PC-3 (cell line): ENCODE measurements at regions not wholly inside any gene's neighbourhood (a gene's known extent, or its start where the extent isn't known, plus 50 kb on each side); places are given as distances from the start of the nearest gene placed in this dataset.

Experiments used
- ATAC-seq: fragments of 200-7000 bp; cut with Tn5 transposase; 2 replicates; pipeline ENCODE4 v1.9.1; 2020; ENCODE audit warnings: mild to moderate bottlenecking, moderate library complexity
- BruUV-seq: library from RNA; stranded (reverse); fragments of 400-500 nt; replicated peaks from 2 replicates; lab custom pipeline; 2021; lab: Mats Ljungman, UMichigan
- CTCF ChIA-PET: fragments of 300-600 bp; sonication (Branson Sonifier 250); formaldehyde crosslinking; loops from one replicate; lab custom pipeline; 2022; ENCODE audit warnings: antibody characterized with exemption; lab: Charles Lee
- POLR2A ChIA-PET: fragments of 300-600 bp; sonication (Branson Sonifier 250); formaldehyde crosslinking; loops from one replicate; lab custom pipeline; 2022; ENCODE audit warnings: antibody characterized with exemption; ENCODE audit not compliant: unreplicated experiment; lab: Charles Lee
- DNase-seq: peaks from one replicate; pipeline ENCODE4 v3.0.0-alpha.2; 2015
- H2AFZ ChIP-seq: fragments of 300-600 bp; sonication (generic); 2 replicates; pipeline ENCODE4 v1.6.0; 2016; ENCODE audit warnings: antibody characterized with exemption, low read length
- H3F3A ChIP-seq: fragments of 300-600 bp; sonication (generic); one replicate; pipeline ENCODE4 v1.6.0; 2017; ENCODE audit warnings: antibody characterized with exemption, low read length, control low read depth, mild to moderate bottlenecking; ENCODE audit not compliant: unreplicated experiment
- H3K27ac ChIP-seq: fragments of 300-600 bp; sonication (generic); 2 replicates; pipeline ENCODE4 v1.5.1; 2016; ENCODE audit warnings: mild to moderate bottlenecking, low read length
- H3K27me3 ChIP-seq: fragments of 300-600 bp; sonication (generic); 2 replicates; pipeline ENCODE4 v1.6.1; 2016; ENCODE audit warnings: low read length, mixed read lengths
- H3K36me3 ChIP-seq: fragments of 300-600 bp; sonication (generic); 2 replicates; pipeline ENCODE4 v1.6.1; 2016; ENCODE audit warnings: low read depth, mixed run types, low read length, mixed read lengths
- H3K4me1 ChIP-seq: fragments of 300-600 bp; sonication (generic); 2 replicates; pipeline ENCODE4 v1.5.1; 2016; ENCODE audit warnings: low read length; ENCODE audit not compliant: insufficient read depth
- H3K4me2 ChIP-seq: fragments of 300-600 bp; sonication (generic); 2 replicates; pipeline ENCODE4 v1.6.0; 2016; ENCODE audit warnings: low read length
- H3K4me3 ChIP-seq: fragments of 300-600 bp; sonication (generic); 2 replicates; pipeline ENCODE4 v1.5.1; 2016; ENCODE audit warnings: mild to moderate bottlenecking, low read length, mixed read lengths
- H3K79me2 ChIP-seq: fragments of 300-600 bp; sonication (generic); 2 replicates; pipeline ENCODE4 v1.6.1; 2017; ENCODE audit warnings: low read length, mixed read lengths
- H3K9ac ChIP-seq: fragments of 300-600 bp; sonication (generic); 2 replicates; pipeline ENCODE4 v1.6.0; 2016; ENCODE audit warnings: mild to moderate bottlenecking, low read length
- H3K9me2 ChIP-seq: fragments of 300-600 bp; sonication (generic); replicated peaks from 2 replicates; pipeline ENCODE4 v1.6.1; 2016; ENCODE audit warnings: mixed run types, low read length, mixed read lengths
- H3K9me3 ChIP-seq: fragments of 300-600 bp; sonication (generic); 2 replicates; pipeline ENCODE4 v1.6.1; 2016; ENCODE audit warnings: low read length, mixed read lengths
- H4K20me1 ChIP-seq: fragments of 300-600 bp; sonication (generic); 2 replicates; pipeline ENCODE4 v1.6.1; 2016; ENCODE audit warnings: low read length, mixed read lengths
- EZH2 ChIP-seq: fragments of 300-600 bp; sonication (generic); IDR thresholded peaks from one replicate; pipeline ENCODE4 v1.6.1; 2017; ENCODE audit warnings: antibody characterized with exemption, mild to moderate bottlenecking, low read length; ENCODE audit not compliant: unreplicated experiment
- EZH2phosphoT487 ChIP-seq: fragments of 300-600 bp; sonication (generic); IDR thresholded peaks from 2 replicates; pipeline ENCODE4 v1.6.1; 2018; ENCODE audit warnings: mild to moderate bottlenecking, antibody characterized with exemption, low read length, borderline replicate concordance
- intact Hi-C: fragments of 100-400 bp; cut with micrococcal nuclease; formaldehyde crosslinking; loops from 2 replicates; pipeline ENCODE4 v1.9.0; 2023
- TF ChIP-seq, protein P1 (sequence below): fragments of 300-600 bp; sonication (generic); conservative IDR thresholded peaks from 2 replicates; pipeline ENCODE4 v1.5.1; 2017; ENCODE audit warnings: antibody characterized with exemption, low read depth, mild to moderate bottlenecking, low read length

DNA sequence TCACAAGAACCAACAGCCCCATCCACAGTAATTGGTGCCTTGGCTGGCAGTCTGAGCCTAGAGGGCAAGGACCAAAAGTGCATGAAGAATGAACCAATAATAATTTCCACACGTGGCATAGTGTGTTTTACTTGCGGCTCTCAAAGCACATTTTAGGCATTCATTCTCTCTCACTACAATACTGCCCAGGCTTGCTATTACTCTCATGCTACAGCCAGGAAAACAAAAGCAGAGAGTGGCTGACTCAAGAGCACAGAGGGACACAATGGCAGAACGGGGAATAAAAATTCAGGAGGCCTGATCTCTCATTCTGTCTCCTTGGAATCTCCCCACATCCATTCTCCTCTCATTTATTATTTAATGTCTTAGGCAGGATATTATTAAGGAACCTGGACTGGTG, 57.0 kb upstream of the NOL4 start:
- intact Hi-C loops, result no loop called here
- ATAC-seq (no peak), DNase-seq (no peak)
- H3K9me2 ChIP-seq, result no peaks in the 10 kb centered on the region
- no peaks in the 10 kb centered on the region for H3K79me2 ChIP-seq
- H3K9ac ChIP-seq, result no peak overlapping the region
- H3K27ac ChIP-seq, result no peak overlapping the region
- no peak overlapping the region for H3K4me3 ChIP-seq
- POLR2A ChIA-PET, result no interaction called here
- H3K36me3 ChIP-seq, result no peaks in the 10 kb centered on the region
- H4K20me1 ChIP-seq, result no peaks in the 10 kb centered on the region
- no peak overlapping the region for H3K4me2 ChIP-seq
- H3K9me3 ChIP-seq, result no peaks in the 10 kb centered on the region
- no peaks in the 10 kb centered on the region for H3K4me1 ChIP-seq
- no peaks in the 10 kb centered on the region for H3F3A ChIP-seq
- CTCF ChIA-PET, result no interaction called here
- H3K27me3 ChIP-seq, result no peaks in the 10 kb centered on the region
- H2AFZ ChIP-seq, result no peak overlapping the region
- TF ChIP-seq EZH2 (no peak), EZH2phosphoT487 (no peak)
- TF ChIP-seq, protein P1, sequence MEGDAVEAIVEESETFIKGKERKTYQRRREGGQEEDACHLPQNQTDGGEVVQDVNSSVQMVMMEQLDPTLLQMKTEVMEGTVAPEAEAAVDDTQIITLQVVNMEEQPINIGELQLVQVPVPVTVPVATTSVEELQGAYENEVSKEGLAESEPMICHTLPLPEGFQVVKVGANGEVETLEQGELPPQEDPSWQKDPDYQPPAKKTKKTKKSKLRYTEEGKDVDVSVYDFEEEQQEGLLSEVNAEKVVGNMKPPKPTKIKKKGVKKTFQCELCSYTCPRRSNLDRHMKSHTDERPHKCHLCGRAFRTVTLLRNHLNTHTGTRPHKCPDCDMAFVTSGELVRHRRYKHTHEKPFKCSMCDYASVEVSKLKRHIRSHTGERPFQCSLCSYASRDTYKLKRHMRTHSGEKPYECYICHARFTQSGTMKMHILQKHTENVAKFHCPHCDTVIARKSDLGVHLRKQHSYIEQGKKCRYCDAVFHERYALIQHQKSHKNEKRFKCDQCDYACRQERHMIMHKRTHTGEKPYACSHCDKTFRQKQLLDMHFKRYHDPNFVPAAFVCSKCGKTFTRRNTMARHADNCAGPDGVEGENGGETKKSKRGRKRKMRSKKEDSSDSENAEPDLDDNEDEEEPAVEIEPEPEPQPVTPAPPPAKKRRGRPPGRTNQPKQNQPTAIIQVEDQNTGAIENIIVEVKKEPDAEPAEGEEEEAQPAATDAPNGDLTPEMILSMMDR, result no peak
- no TSS peak for BruUV-seq

DNA sequence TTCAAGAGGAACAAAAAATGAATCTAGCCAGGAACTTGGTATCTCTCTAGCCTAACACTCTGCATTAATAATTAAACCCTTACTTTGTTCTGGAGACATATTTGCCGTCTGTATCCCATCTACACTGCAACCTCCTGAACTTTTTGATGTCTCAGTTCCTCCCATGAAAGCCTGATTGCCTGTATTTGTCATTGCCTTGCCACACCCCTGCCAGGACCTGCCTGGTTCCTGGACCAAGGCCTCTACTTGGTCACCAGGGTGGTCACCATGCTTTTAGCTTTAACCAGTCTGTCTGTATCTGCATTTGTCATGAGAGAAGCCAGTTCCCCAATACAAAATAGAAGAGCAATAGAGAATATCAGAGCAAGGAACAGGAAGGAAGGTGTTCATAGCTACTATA, 58.8 kb upstream of the NOL4 start:
- no peaks in the 10 kb centered on the region for H3F3A ChIP-seq
- DNase-seq (no peak), ATAC-seq (no peak)
- H3K4me1 ChIP-seq, result no peaks in the 10 kb centered on the region
- H3K27ac ChIP-seq, result no peak overlapping the region
- no peaks in the 10 kb centered on the region for H4K20me1 ChIP-seq
- POLR2A ChIA-PET, result no interaction called here
- H3K79me2 ChIP-seq, result no peaks in the 10 kb centered on the region
- H3K4me2 ChIP-seq, result no peak overlapping the region
- intact Hi-C loops, result no loop called here
- no peaks in the 10 kb centered on the region for H3K27me3 ChIP-seq
- H3K9me3 ChIP-seq, result no peaks in the 10 kb centered on the region
- TF ChIP-seq, protein P1, result no peak
- TF ChIP-seq EZH2phosphoT487, result no peak
- no peak for TF ChIP-seq EZH2
- CTCF ChIA-PET, result no interaction called here
- no peaks in the 10 kb centered on the region for H3K9me2 ChIP-seq
- no TSS peak for BruUV-seq
- no peak overlapping the region for H3K9ac ChIP-seq
- H3K36me3 ChIP-seq, result no peaks in the 10 kb centered on the region
- no peak overlapping the region for H2AFZ ChIP-seq
- H3K4me3 ChIP-seq, result no peak overlapping the region

DNA sequence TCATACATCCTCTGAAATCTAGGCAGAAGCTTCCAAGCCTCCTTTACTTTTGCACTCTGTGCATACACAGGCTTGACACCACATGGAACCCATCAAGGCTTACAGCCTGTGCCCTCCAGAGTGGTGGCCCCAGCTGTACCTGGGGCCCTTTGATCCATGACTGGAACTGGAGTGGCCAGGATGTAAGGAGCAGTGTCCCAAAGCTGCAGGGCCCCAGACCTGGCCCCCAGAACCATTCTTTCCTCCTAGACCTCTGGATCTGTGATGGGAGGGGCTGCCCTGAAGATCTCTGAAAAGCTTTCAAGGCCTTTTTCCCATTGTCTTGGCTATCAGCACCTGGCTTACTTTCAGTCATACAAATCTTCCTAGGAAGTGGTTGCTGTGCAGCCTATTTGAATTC, 63.1 kb upstream of the NOL4 start:
- no peaks in the 10 kb centered on the region for H3K36me3 ChIP-seq
- no peaks in the 10 kb centered on the region for H3K4me1 ChIP-seq
- H3K9me3 ChIP-seq, result no peaks in the 10 kb centered on the region
- H2AFZ ChIP-seq, result no peak overlapping the region
- no peak for TF ChIP-seq EZH2
- TF ChIP-seq, protein P1, result no peak
- no peak for TF ChIP-seq EZH2phosphoT487
- no peaks in the 10 kb centered on the region for H3F3A ChIP-seq
- no peak overlapping the region for H3K4me3 ChIP-seq
- no peak overlapping the region for H3K27ac ChIP-seq
- ATAC-seq (no peak), DNase-seq (no peak)
- no TSS peak for BruUV-seq
- H3K79me2 ChIP-seq, result no peaks in the 10 kb centered on the region
- no peaks in the 10 kb centered on the region for H3K27me3 ChIP-seq
- intact Hi-C loops, result no loop called here
- no peaks in the 10 kb centered on the region for H4K20me1 ChIP-seq
- no peaks in the 10 kb centered on the region for H3K9me2 ChIP-seq
- no peak overlapping the region for H3K9ac ChIP-seq
- H3K4me2 ChIP-seq, result no peak overlapping the region
- ChIA-PET CTCF (no interaction called here), POLR2A (no interaction called here)
